Parathyroid adenoma (tissue), 2 donors: ENCODE measurements at regions not wholly inside any gene's neighbourhood (a gene's known extent, or its start where the extent isn't known, plus 50 kb on each side); places are given as distances from the start of the nearest gene placed in this dataset.

Experiments used
- H2AFZ ChIP-seq: fragments of 300-600 bp; sonication (generic); one replicate; pipeline ENCODE4 v1.7.0; 2017; ENCODE audit warnings: antibody characterized with exemption, mild to moderate bottlenecking
- H3K27ac ChIP-seq: fragments of 300-600 bp; sonication (generic); one replicate; pipeline ENCODE4 v1.7.0; 2017
- H3K27me3 ChIP-seq: fragments of 300-600 bp; sonication (generic); one replicate; pipeline ENCODE4 v1.7.0; 2017; ENCODE audit warnings: low read length; ENCODE audit not compliant: control insufficient read depth, insufficient read depth
- H3K36me3 ChIP-seq: fragments of 300-600 bp; sonication (generic); one replicate; pipeline ENCODE4 v1.7.0; 2017; ENCODE audit warnings: low read length; ENCODE audit not compliant: control insufficient read depth, insufficient read depth
- H3K4me1 ChIP-seq: fragments of 300-600 bp; sonication (generic); one replicate; pipeline ENCODE4 v1.7.0; 2017; ENCODE audit warnings: control low read depth
- H3K4me2 ChIP-seq: fragments of 300-600 bp; sonication (generic); one replicate; pipeline ENCODE4 v1.7.0; 2017; ENCODE audit warnings: low read length
- H3K4me3 ChIP-seq: fragments of 300-600 bp; sonication (generic); one replicate; pipeline ENCODE4 v1.7.0; 2017; ENCODE audit warnings: low read depth, low read length
- H3K79me2 ChIP-seq: fragments of 300-600 bp; sonication (generic); one replicate; pipeline ENCODE4 v1.7.0; 2017; ENCODE audit warnings: control low read depth
- H3K9ac ChIP-seq: fragments of 300-600 bp; sonication (generic); one replicate; pipeline ENCODE4 v1.7.0; 2017; ENCODE audit warnings: mild to moderate bottlenecking
- H3K9me3 ChIP-seq: fragments of 300-600 bp; sonication (generic); one replicate; pipeline ENCODE4 v1.7.0; 2017; ENCODE audit warnings: low read length; ENCODE audit not compliant: control insufficient read depth
- TF ChIP-seq, protein P1 (sequence below): fragments of 300-600 bp; sonication (generic); IDR thresholded peaks from one replicate; pipeline ENCODE4 v1.7.0; 2017; ENCODE audit warnings: antibody characterized with exemption, mild to moderate bottlenecking
- donor health status: primary hyperparathyroidism.

DNA sequence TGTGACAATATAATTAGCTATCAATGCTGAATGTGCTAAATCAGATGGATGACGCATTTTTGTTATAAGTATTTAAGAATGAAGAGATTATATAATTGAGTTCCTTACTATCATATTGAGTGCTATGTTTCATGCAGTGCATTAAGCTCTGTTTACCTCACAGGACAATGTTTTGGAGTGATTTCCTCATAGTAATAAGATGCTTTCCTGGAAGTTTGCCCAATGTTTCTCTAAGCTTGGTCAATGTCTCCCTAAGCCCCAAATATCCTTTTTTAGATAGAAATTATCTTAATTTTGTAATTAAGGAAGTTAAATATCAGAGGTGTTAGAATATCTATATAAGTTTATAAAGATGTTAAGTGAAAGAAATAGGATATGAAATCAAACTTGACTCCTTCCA, 489.6 kb downstream of the MMUT start:
- Histone ChIP-seq H3K4me2 (no peak overlapping the region), H3K9ac (no peak overlapping the region), H3K36me3 (no peaks in the 10 kb centered on the region), H3K4me1 (no peaks in the 10 kb centered on the region), H3K27ac (no peak overlapping the region), H3K27me3 (no peaks in the 10 kb centered on the region), H3K9me3 (no peaks in the 10 kb centered on the region), H3K79me2 (no peaks in the 10 kb centered on the region), H3K4me3 (no peak overlapping the region), H2AFZ (no peak overlapping the region)
- TF ChIP-seq, protein P1, sequence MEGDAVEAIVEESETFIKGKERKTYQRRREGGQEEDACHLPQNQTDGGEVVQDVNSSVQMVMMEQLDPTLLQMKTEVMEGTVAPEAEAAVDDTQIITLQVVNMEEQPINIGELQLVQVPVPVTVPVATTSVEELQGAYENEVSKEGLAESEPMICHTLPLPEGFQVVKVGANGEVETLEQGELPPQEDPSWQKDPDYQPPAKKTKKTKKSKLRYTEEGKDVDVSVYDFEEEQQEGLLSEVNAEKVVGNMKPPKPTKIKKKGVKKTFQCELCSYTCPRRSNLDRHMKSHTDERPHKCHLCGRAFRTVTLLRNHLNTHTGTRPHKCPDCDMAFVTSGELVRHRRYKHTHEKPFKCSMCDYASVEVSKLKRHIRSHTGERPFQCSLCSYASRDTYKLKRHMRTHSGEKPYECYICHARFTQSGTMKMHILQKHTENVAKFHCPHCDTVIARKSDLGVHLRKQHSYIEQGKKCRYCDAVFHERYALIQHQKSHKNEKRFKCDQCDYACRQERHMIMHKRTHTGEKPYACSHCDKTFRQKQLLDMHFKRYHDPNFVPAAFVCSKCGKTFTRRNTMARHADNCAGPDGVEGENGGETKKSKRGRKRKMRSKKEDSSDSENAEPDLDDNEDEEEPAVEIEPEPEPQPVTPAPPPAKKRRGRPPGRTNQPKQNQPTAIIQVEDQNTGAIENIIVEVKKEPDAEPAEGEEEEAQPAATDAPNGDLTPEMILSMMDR, result no peak

DNA sequence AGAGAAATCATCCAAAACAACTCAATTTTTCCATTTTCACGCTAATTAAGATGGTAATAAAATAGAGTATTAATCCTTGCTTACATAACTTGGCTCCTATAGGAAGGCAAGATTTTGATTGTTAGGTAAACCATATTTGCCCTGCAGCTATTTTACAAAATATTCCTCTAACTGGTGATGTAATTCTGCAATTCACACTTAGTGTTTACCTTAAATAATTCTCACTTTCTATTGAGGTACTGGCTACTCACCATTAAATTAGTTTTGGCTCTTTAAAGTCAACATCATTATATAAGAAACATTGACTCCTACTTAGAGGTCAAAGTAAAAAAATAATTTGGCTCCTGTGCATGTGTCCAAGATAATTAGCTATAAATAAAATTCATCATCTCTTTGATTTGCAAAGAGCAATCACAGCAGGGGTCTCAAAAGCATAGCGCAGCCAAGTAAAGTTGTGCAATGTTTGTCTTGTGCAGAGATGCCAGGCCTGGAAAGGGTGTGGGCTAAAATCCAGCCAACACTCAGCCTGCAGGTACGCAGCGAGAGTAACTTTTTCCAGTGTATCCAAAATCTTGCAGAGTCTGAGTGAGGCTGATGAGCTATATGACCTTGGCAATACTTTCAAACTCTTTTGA, 501.2 kb downstream of the MMUT start:
- H3K27me3 ChIP-seq, result no peaks in the 10 kb centered on the region
- H3K27ac ChIP-seq, result no peak overlapping the region
- H3K4me1 ChIP-seq, result no peaks in the 10 kb centered on the region
- no peak overlapping the region for H3K4me2 ChIP-seq
- H3K36me3 ChIP-seq, result no peaks in the 10 kb centered on the region
- no peaks in the 10 kb centered on the region for H3K79me2 ChIP-seq
- H3K9ac ChIP-seq, result no peak overlapping the region
- no peak overlapping the region for H3K4me3 ChIP-seq
- H3K9me3 ChIP-seq, result no peaks in the 10 kb centered on the region
- TF ChIP-seq, protein P1, result no peak
- no peak overlapping the region for H2AFZ ChIP-seq

GRCh38 chr6:48959251-48960060, 503.6 kb downstream of the MMUT start:
- no peaks in the 10 kb centered on the region for H3K4me1 ChIP-seq
- H3K9ac ChIP-seq, result no peak overlapping the region
- no peak overlapping the region for H3K4me2 ChIP-seq
- H3K9me3 ChIP-seq, result no peaks in the 10 kb centered on the region
- no peak overlapping the region for H3K4me3 ChIP-seq
- no peak overlapping the region for H3K27ac ChIP-seq
- H3K79me2 ChIP-seq, result no peaks in the 10 kb centered on the region
- TF ChIP-seq, protein P1, result no peak
- no peak overlapping the region for H2AFZ ChIP-seq
- no peaks in the 10 kb centered on the region for H3K36me3 ChIP-seq
- no peaks in the 10 kb centered on the region for H3K27me3 ChIP-seq

GRCh38 chr6:48957781-48958180, 505.3 kb downstream of the MMUT start:
- TF ChIP-seq, protein P1, result no peak
- H3K27ac ChIP-seq, result no peak overlapping the region
- H3K9me3 ChIP-seq, result no peaks in the 10 kb centered on the region
- H2AFZ ChIP-seq, result no peak overlapping the region
- no peak overlapping the region for H3K9ac ChIP-seq
- no peaks in the 10 kb centered on the region for H3K79me2 ChIP-seq
- no peaks in the 10 kb centered on the region for H3K36me3 ChIP-seq
- no peak overlapping the region for H3K4me2 ChIP-seq
- H3K4me1 ChIP-seq, result no peaks in the 10 kb centered on the region
- H3K27me3 ChIP-seq, result no peaks in the 10 kb centered on the region
- H3K4me3 ChIP-seq, result no peak overlapping the region
